ENCODE measurements at regions not wholly inside any gene's neighbourhood (a gene's known extent, or its start where the extent isn't known, plus 50 kb on each side); places are given as distances from the start of the nearest gene placed in this dataset.

DNA sequence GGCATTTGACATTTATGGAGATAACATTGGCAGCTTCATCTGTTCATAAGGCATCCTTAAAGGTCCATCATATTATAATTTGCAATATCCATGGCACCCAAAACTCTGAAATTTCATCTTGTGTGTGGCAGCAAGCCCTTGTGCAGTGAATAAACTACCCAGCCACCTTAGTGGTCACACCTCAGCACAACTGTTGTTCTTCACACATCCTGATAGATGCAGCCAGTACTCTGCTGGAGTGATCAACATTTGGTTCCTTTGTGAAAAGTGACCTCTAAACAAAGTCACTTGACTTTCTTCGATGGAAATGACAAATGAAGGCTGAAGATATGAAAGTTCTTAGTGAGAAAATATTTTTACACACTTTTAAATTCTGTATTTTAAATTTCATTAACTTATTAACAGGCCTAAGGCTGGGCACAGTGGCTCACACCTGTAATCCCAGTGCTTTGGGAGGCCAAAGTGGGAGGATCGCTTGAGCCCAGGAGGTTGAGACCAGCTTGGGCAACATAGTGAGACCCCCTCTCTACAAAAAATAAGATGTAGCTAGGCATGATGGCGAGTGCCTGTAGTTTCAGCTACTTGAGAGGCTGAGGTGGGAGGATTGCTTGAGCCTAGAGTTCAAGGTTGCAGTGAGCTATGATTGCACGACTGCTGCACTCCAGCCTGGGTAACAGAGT, 161.4 kb downstream of the SPRY1 start:
- ChIA-PET CTCF (no interaction called here), POLR2A (no interaction called here)
- no peak overlapping the region for H3K4me3 Mint-ChIP-seq
- H3K27me3 Mint-ChIP-seq, result peaks cover 0 to 5% of the 10 kb centered on the region in 2 donors
- H3K27me3 ChIP-seq (ENCODE audit: insufficient read depth, low read length, poor library complexity, severe bottlenecking), result no peaks in the 10 kb centered on the region
- no peak overlapping the region for H3K27ac ChIP-seq (ENCODE audit: low read depth, low read length)
- H3K36me3 ChIP-seq (ENCODE audit: insufficient read depth, low read length), result no peaks in the 10 kb centered on the region
- no peaks in the 10 kb centered on the region for H3K9me3 ChIP-seq (ENCODE audit: low read length)
- H3K4me3 ChIP-seq (ENCODE audit: low read length), result no peak overlapping the region
- H3K4me1 Mint-ChIP-seq, result peaks cover 0 to 6% (median 2%) of the 10 kb centered on the region in 3 donors
- H3K36me3 Mint-ChIP-seq, result no peaks in the 10 kb centered on the region
- H3K9me3 Mint-ChIP-seq, result no peaks in the 10 kb centered on the region
- peak overlapping the region in 2 of 8 donors; percentile 30 to 81 for H3K27ac Mint-ChIP-seq
- DNase-seq, result no peak
- no peaks in the 10 kb centered on the region for H3K4me1 ChIP-seq (ENCODE audit: insufficient read depth, low read length)

GRCh38 chr4:123558865-123559264, 162.3 kb downstream of the SPRY1 start:
- Histone ChIP-seq H3K9me3 (ENCODE audit: low read length) (no peaks in the 10 kb centered on the region), H3K36me3 (ENCODE audit: insufficient read depth, low read length) (no peaks in the 10 kb centered on the region), H3K4me1 (ENCODE audit: insufficient read depth, low read length) (no peaks in the 10 kb centered on the region), H3K27ac (ENCODE audit: low read depth, low read length) (no peak overlapping the region), H3K4me3 (ENCODE audit: low read length) (no peak overlapping the region), H3K27me3 (ENCODE audit: insufficient read depth, low read length, poor library complexity, severe bottlenecking) (no peaks in the 10 kb centered on the region)
- Mint-ChIP-seq H3K27me3 (peaks cover 0 to 3% of the 10 kb centered on the region in 2 donors), H3K9me3 (no peaks in the 10 kb centered on the region), H3K36me3 (no peaks in the 10 kb centered on the region), H3K4me3 (no peak overlapping the region), H3K4me1 (peaks cover 0 to 6% (median 0%) of the 10 kb centered on the region in 3 donors), H3K27ac (no peak overlapping the region)
- ChIA-PET POLR2A (no interaction called here), CTCF (no interaction called here)
- DNase-seq, result no peak

DNA sequence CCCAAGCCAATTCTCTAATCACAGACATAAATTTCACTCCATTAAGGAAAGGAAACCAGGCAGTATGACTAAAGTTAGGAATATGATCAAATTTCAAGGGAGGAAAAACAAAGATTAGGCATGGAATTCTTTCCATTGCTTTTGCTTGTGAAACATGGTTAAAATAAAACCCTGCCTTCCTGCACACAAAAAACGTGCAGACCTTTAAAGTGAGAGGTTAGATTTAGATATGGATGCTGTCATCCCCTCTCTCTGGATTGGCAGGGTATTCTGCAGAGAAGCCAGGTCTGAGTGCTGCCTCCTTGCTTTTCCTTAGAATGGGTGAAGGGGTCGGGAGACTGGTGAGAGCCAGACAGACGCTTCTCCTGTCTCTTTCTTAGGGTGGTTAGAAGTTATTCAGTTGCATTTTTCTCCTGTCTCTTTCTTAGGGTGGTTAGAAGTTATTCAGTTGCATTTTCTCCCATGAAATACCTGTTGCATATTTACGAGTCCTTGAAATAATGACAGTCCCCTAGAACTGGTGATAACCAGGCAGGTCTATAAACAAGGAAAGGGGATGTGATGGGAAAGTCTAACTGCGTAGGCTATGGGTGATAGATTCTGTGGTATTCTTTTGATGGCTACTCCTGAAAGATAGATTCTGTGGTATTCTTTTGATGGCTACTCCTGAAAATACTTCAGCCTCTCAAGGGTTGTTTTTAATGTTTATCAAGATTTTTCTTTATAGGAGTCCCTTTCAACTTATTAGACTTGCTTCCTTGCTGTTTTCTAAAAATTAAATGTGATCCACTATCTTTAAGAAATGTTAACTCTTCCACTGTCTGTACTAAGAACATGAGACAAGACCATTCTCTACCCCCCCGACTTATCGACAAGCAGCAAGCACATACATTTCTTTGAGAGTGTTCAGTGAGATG, 163.6 kb downstream of the SPRY1 start:
- Histone ChIP-seq H3K27me3 (ENCODE audit: insufficient read depth, low read length, poor library complexity, severe bottlenecking) (no peaks in the 10 kb centered on the region), H3K27ac (ENCODE audit: low read depth, low read length) (no peak overlapping the region), H3K4me1 (ENCODE audit: insufficient read depth, low read length) (no peaks in the 10 kb centered on the region), H3K4me3 (ENCODE audit: low read length) (no peak overlapping the region), H3K36me3 (ENCODE audit: insufficient read depth, low read length) (no peaks in the 10 kb centered on the region), H3K9me3 (ENCODE audit: low read length) (no peaks in the 10 kb centered on the region)
- Mint-ChIP-seq H3K4me1 (peaks cover 0 to 6% (median 3%) of the 10 kb centered on the region in 3 donors), H3K36me3 (no peaks in the 10 kb centered on the region), H3K9me3 (no peaks in the 10 kb centered on the region), H3K27ac (no peak overlapping the region), H3K4me3 (no peak overlapping the region), H3K27me3 (peaks cover 0 to 3% of the 10 kb centered on the region in 2 donors)
- no peak for DNase-seq
- ChIA-PET CTCF (interaction anchor here (1.1 kb wide), 1 partner anchor 57 kb away, joined by 3 read pairs; no protein-coding TSS in a partner anchor), POLR2A (no interaction called here)

GRCh38 chr4:123561525-123561924, 164.9 kb downstream of the SPRY1 start:
- H3K27ac ChIP-seq (ENCODE audit: low read depth, low read length), result no peak overlapping the region
- H3K27ac Mint-ChIP-seq, result no peak overlapping the region
- H3K4me1 Mint-ChIP-seq, result peaks cover 0 to 6% (median 3%) of the 10 kb centered on the region in 3 donors
- no peaks in the 10 kb centered on the region for H3K36me3 ChIP-seq (ENCODE audit: insufficient read depth, low read length)
- H3K4me1 ChIP-seq (ENCODE audit: insufficient read depth, low read length), result no peaks in the 10 kb centered on the region
- H3K27me3 Mint-ChIP-seq, result peaks cover 0 to 3% of the 10 kb centered on the region in 2 donors
- DNase-seq, result no peak
- H3K4me3 ChIP-seq (ENCODE audit: low read length), result no peak overlapping the region
- no peaks in the 10 kb centered on the region for H3K36me3 Mint-ChIP-seq
- H3K4me3 Mint-ChIP-seq, result no peak overlapping the region
- no peaks in the 10 kb centered on the region for H3K9me3 Mint-ChIP-seq
- no peaks in the 10 kb centered on the region for H3K9me3 ChIP-seq (ENCODE audit: low read length)
- POLR2A ChIA-PET, result no interaction called here
- no peaks in the 10 kb centered on the region for H3K27me3 ChIP-seq (ENCODE audit: insufficient read depth, low read length, poor library complexity, severe bottlenecking)
- CTCF ChIA-PET, result interaction anchor here (1.1 kb wide), 1 partner anchor 55 kb away, joined by 3 read pairs; no protein-coding TSS in a partner anchor

- H3K36me3 Mint-ChIP-seq, result no peaks in the 10 kb centered on the region
- Histone ChIP-seq H3K27me3 (ENCODE audit: insufficient read depth, low read length, poor library complexity, severe bottlenecking) (no peaks in the 10 kb centered on the region), H3K27ac (ENCODE audit: low read depth, low read length) (no peak overlapping the region), H3K4me1 (ENCODE audit: insufficient read depth, low read length) (no peaks in the 10 kb centered on the region), H3K36me3 (ENCODE audit: insufficient read depth, low read length) (no peaks in the 10 kb centered on the region), H3K9me3 (ENCODE audit: low read length) (no peaks in the 10 kb centered on the region), H3K4me3 (ENCODE audit: low read length) (no peak overlapping the region)
- CTCF ChIA-PET, result interaction anchor here (1.0 to 1.6 kb wide), 4 partner anchors 11 to 95 kb away, joined by 3 to 5 read pairs (median 3); no protein-coding TSS in a partner anchor
- POLR2A ChIA-PET, result no interaction called here
- H3K27me3 Mint-ChIP-seq, result peaks cover 0 to 3% of the 10 kb centered on the region in 2 donors
- no peak for DNase-seq
- peaks cover 0 to 3% (median 0%) of the 10 kb centered on the region in 3 donors for H3K4me1 Mint-ChIP-seq
- H3K4me3 Mint-ChIP-seq, result no peak overlapping the region
- no peaks in the 10 kb centered on the region for H3K9me3 Mint-ChIP-seq
- no peak overlapping the region for H3K27ac Mint-ChIP-seq
Measured at GRCh38 chr4:123562994-123563750, 166.6 kb downstream of the SPRY1 start.

DNA sequence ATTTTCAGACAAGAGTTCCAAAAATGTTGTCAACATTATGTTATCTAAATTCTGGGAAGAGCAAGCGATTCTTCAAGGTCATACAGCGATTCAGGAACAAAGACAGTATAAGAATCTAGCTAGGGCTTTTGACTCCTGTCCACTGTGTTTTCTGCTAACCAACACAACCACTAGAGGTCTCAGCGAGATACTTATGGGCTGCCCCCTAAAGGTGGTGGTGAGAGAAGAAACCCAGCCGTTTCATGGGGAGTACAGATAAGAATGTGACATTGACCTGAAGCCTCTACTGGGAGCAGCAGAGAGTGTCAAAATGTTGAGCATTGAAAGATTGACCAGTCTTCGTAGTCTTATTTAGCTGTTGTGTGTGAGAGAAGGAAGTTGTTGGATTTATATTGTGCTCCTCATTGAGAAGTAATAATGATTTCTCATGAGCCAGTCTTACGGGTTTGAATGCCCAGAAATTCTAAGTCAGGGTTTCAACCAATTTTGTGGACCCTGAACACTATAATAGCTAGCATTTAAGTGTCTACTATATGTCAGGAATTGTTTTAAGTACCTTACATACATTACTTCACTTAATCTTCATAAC, 168.3 kb downstream of the SPRY1 start:
- Mint-ChIP-seq H3K4me3 (no peak overlapping the region), H3K36me3 (no peaks in the 10 kb centered on the region), H3K9me3 (no peaks in the 10 kb centered on the region), H3K27me3 (no peaks in the 10 kb centered on the region), H3K4me1 (peaks cover 0 to 3% (median 0%) of the 10 kb centered on the region in 3 donors), H3K27ac (no peak overlapping the region)
- no peaks in the 10 kb centered on the region for H3K4me1 ChIP-seq (ENCODE audit: insufficient read depth, low read length)
- ChIA-PET POLR2A (interaction anchor here (1.9 kb wide), 1 partner anchor 168 kb away, joined by 4 read pairs; the partner anchor contains the start of gene SPRY1), CTCF (interaction anchor here (0.7 to 1.7 kb wide), 17 partner anchors 9 to 269 kb away, joined by 3 to 8 read pairs (median 4); partner anchors contain the start of gene SPRY1)
- peak; percentile 3 to 70 (median 53) for DNase-seq
- H3K36me3 ChIP-seq (ENCODE audit: insufficient read depth, low read length), result no peaks in the 10 kb centered on the region
- no peaks in the 10 kb centered on the region for H3K9me3 ChIP-seq (ENCODE audit: low read length)
- H3K4me3 ChIP-seq (ENCODE audit: low read length), result no peak overlapping the region
- H3K27ac ChIP-seq (ENCODE audit: low read depth, low read length), result no peak overlapping the region
- no peaks in the 10 kb centered on the region for H3K27me3 ChIP-seq (ENCODE audit: insufficient read depth, low read length, poor library complexity, severe bottlenecking)

DNA sequence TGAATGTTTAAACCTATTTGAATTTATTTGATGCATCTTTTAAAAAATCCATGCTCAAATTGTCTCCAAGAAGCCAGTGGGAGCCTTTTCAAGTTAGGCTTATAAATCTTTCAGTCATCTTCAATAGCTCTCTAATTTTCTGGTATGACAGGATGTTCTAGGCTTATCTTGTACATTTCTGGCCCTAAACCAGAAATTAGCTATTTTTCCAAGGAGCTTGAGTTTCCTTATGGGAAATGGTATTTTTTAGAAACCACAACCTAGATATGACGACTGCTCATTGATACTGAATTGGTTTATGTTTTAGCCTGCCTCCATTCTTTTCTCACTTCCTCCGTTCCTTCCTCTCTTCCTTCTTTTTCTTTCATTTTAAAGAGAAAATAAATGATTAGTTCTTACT, 172.3 kb downstream of the SPRY1 start:
- peaks cover 0 to 3% (median 0%) of the 10 kb centered on the region in 3 donors for H3K4me1 Mint-ChIP-seq
- no peaks in the 10 kb centered on the region for H3K9me3 Mint-ChIP-seq

More for the DNA sequence above, 172.3 kb downstream of the SPRY1 start:
- H3K27me3 ChIP-seq (ENCODE audit: insufficient read depth, low read length, poor library complexity, severe bottlenecking), result no peaks in the 10 kb centered on the region
- no peaks in the 10 kb centered on the region for H3K9me3 ChIP-seq (ENCODE audit: low read length)
- H3K36me3 ChIP-seq (ENCODE audit: insufficient read depth, low read length), result no peaks in the 10 kb centered on the region
- no peaks in the 10 kb centered on the region for H3K36me3 Mint-ChIP-seq
- H3K27ac ChIP-seq (ENCODE audit: low read depth, low read length), result no peak overlapping the region
- no peak for DNase-seq
- H3K4me3 Mint-ChIP-seq, result no peak overlapping the region
- CTCF ChIA-PET, result no interaction called here
- H3K4me1 ChIP-seq (ENCODE audit: insufficient read depth, low read length), result no peaks in the 10 kb centered on the region
- no peaks in the 10 kb centered on the region for H3K27me3 Mint-ChIP-seq
- H3K4me3 ChIP-seq (ENCODE audit: low read length), result no peak overlapping the region
- no peak overlapping the region for H3K27ac Mint-ChIP-seq
- POLR2A ChIA-PET, result no interaction called here
